HG02763 (cell line): ENCODE measurements at regions not wholly inside any gene's neighbourhood (a gene's known extent, or its start where the extent isn't known, plus 50 kb on each side); places are given as distances from the start of the nearest gene placed in this dataset.

Source experiments
- ATAC-seq: cut with Tn5 transposase; IDR thresholded peaks from one replicate; pipeline ENCODE4 v1.9.1; 2021; ENCODE audit warnings: mild to moderate bottlenecking, moderate library complexity; ENCODE audit not compliant: unreplicated experiment

DNA sequence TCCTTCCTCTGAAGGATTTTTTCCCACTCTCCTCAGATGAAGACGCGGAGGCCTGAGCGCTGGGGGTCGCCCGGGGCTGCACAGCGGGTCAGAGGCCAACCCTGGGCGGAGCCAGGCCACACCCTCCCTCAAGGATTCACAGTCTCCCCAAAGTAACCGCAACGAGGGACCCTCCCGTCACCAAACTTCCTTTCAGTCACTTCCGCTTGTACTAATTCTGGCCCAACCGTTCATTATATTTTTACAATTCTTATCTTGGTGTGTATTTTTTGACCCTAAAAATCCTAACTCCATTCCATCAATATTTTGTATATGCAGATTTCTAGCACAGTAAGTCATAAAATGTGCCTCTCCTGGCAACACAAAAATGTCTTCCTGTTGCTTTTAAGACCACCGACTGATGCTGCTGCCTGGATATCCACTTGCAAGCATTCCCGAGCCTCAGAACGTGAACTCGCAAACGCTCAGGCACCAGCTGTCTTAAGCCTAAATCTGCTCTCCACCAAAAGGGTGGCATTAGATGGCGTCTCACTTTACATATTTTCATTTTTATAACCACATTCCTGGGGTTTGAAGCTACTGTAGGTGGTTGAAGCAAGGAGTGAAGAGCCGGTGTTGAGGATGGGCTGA is 128.0 kb downstream of the DLL1 start:
- no peak for ATAC-seq

DNA sequence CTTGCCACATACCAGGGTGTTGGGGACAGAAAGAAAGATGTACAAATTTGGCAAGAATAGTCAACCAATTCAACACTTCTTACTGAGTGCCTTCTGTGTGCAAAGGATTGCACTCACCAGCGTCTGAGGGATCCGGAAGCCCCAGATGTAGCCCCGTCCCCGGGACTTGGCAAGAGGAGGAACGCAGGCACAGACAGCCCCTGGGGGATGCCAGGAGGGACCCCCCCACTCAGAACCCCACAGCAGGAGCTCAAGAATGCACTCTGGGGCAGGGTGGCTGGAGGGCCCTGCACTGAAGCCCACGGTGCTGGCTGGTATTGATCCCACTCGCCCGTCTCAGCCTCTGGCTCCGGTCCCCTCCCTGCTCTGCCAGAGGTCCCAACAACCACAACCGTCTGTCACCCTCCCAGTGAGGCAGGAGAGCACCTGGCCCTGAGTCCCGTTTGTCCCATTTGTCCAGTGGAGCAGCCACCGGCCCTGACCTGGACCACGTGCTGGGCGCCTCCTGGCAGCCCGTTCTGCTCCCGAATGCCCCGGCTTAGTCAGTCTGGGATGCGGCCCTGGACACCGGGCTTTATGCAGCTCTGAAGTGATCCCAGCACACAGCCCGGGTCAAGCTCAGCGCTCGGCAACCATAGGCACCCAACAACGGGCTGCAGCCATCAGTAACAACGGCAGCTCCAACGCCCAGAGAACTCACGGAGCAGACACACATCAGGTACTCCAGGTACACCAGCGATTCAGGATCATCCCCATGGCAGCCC is 128.7 kb downstream of the DLL1 start:
- no peak for ATAC-seq

DNA sequence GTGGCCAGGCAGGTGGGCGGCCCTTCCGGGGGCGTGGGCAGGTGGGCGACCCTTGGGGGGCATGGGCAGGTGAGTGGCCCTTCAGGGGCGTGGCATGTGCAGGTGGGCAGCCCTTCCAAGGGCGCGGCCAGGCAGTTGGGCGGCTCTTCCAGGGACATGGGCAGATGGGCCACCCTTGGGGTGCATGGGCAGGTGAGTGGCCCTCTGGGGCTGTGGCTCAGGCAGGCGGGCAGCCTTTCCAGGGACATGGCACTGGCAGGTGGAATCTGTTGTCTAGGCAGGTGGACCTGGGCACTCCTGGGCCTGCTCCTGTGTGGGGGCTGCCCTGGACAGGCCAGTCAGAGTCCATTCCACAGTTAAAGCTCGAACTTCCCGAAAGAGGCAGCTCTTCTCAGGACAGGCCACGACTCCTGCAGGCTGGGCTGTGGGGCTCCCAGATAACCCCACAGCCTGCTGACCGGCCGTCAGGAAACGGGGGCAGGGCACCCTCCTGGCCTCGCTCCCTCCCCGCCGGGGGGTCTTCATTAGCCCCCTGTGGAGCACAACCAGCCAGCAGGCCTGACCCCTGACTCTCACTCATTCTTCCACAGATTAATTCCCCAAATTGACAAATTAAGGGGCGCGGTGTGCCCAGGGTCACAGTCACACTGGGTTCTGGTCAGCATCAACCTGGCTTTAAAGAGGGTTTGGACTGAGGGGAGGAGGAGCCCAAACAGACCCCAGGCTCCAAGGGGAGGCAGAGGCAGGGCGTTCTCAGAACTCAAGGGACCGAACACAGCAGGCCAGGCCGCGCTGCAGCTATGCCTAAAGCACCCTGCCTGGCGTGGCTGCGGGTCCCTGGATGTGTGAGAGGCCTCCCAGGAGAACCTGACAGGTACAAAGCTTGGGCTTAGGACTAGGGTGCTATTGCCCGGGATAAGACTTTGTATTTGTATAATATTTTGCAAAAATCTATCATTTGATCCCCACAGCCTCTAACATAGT is 130.0 kb downstream of the DLL1 start:
- no peak for ATAC-seq

DNA sequence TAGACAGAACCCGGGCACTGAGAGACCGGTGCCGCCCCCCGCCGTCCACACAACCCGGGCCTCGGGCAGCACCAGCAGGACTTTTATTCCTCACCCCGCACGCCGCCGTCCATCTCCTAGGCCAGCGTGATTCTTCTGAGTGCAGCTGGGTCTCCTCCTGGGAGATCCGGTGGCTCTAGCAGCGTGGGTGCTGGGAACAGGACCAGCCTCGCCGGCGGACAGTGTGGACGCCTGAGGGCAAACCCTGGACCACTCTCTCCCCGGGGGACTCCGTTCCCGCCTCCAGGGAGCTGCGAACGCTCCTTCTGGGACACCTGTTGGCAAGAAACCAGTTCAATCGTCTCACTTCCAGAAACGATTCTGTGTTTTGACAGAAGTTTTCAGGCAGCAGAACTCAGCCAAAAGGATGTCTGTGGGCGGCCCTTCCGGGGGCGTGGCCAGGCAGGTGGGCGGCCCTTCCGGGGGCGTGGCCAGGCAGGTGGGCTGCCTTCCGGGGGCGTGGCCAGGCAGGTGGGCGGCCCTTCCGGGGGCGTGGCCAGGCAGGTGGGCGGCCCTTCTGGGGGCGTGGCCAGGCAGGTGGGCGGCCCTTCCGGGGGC is 130.7 kb downstream of the DLL1 start:
- no peak for ATAC-seq

DNA sequence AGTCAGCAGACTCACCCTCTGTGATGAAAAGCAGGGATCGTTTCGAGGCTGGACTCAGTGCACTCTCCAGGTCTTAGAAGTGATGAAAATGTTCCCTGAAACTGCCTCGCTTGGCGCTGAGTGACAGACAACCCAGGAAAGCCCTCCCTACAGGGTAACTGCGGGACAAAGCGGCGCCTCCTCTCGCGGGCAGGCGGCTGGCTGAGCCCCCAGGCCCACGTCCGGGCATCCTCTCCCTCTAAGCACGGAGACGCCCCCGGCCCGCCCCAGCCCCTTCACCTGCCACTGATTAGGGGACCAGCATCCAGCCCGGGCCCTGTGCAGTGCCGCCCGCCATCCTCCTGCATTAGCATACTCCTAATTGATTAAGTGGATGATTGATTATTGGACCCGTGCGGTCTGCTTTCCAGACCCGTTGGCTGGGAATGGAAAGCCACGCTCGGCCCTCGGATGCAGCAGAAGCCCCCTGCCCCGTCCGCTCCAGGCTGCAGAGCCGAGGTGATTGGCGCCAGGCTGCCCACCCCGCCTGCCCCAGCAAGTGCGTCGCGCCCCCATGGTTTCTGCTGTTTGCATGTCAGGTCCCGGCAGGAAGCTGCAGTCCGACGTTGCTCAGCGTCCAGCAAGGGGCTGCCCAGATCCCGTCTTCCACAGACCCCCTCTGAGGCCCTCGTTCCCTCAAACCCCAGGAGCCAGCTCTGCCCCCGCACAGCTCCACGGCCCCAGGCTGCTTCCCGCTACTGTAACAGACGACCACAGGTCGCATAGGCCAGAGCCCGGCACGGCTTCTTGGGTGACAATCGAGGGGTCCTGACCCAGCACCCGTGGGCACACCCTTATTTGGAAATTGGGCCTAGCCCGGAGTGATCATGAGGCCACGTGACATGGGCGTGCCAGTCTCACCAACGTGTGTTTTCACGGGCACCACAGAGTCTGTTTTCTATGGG is 131.6 kb downstream of the DLL1 start:
- no peak for ATAC-seq

DNA sequence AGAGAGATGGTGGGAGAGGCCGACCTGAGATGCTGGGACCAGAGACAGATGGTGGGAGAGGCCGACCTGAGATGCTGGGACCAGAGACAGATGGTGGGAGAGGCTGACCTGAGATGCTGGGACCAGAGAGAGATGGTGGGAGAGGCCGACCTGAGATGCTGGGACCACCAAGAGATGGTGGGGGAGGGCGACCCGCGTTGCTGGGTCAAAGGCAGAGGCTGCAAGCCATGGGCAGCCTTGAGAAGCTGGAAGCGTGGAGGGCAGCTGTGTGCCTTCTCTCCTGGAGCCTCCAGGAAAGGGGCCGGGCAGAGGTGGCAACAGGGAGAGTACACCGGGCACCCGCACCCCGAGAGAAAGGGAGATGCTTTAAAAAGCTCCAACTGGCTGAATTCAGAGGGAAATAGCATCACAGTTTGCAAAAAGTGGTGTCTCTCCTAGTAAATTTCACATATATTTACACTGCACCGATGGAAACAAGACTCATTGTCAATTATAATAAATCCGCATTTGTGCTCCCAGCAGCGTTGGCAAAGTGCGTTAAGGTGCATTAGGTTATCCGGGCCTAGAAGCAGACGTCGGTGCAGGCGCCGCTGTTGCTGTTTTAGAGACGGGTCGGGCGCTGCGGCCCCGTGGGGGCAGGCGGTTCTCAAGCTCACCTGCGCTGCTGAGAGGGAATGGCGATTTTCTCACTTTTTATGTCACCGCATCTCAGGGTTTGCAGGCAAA is 132.4 kb downstream of the DLL1 start:
- ATAC-seq = no peak

DNA sequence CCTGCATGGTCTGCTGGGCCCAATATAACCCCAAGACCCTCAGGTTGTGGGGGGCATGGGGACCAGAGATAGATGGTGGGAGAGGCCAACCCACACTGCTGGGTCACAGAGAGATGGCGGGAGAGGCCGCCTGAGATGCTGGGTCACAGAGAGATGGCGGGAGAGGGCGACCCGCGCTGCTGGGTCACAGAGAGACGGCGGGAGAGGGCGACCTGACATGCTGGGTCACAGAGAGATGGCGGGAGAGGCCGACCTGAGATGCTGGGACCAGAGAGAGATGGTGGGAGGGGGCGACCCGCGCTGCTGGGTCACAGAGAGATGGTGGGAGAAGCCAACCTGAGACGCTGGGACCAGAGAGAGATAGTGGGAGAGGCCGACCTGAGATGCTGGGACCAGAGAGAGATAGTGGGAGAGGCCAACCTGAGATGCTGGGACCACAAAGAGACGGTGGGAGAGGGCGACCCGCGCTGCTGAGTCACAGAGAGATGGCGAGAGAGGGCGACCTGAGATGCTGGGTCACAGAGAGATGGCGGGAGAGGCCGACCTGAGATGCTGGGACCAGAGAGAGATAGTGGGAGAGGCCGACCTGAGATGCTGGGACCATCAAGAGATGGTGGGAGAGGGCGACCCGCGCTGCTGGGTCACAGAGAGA is 133.2 kb downstream of the DLL1 start:
- no peak for ATAC-seq

DNA sequence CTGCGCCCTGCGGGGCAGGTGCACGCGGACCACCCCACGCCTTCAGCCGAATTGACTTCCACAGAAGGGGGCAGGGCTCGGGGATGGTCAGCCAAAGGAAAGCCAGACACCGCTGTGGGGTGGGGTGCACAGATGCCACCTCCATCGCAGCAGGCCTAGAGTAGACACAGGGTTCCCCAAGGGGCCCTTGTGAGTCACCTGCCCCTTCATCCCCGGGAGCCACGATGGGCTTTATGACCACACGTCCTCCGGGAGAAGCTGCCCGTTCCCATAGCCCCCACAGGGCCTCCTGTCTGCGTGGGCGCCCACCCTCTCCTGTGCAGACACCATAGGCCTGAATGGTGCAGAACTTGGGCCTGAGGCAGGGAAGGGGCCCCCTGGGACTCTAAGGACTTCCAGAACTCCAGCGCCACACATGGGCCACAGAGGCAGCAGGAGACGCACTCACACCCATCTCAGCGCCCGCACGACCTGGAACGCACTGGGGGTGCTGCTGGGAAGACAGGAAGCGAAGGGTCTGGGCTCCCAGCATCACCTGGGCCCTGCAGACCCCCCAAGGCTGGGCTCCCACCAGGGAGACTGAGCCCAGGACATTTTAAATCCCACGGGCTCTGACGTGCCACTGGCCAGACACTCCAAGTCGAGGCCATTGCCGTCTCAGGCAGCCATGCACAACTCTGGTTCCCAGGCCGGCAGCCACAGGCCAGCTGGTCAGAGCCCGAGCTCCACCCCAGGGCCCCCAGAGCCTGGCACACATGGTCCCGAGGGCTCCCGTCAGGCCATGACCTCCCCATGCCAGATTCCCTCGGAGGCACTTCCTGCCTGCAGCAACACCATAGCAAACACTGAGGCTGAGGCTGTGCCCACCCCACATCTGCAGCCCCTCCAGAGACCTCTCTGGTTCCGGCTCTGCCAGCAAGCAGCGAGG is 134.2 kb downstream of the DLL1 start:
- no peak for ATAC-seq

DNA sequence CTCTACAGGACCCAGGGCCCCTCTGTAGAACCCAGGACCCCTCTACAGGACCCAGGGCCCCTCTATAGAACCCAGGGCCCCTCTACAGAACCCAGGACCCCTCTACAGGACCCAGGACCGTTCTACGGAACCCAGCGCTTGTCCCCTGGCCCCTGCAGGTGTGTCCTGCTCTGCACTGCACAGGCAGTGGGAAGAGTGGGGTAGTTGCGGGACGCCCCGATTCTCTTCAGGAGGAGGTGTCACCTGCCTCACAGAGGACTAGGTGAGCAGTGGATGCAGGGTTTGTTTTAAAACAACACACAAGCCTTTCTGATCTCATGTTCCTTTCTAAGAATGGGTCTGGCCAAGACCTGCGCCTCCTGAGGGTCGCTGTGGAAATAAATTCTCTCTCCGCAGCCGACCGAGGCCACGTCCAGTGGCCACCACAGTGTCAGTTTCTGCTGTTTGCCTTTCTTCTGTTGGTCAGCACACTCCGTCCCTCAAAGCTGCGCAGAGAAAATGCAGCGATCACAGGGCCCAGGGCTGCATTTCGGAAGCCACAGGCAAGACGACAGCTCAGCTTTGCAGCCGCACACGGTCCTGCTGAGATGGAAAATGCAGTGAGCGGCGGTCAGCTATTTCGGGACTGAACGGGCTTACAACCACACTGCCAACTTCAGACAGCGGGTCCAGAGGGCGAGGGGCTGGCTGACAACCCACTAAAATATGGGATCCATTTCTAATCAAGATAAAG is 135.2 kb downstream of the DLL1 start:
- no peak for ATAC-seq

DNA sequence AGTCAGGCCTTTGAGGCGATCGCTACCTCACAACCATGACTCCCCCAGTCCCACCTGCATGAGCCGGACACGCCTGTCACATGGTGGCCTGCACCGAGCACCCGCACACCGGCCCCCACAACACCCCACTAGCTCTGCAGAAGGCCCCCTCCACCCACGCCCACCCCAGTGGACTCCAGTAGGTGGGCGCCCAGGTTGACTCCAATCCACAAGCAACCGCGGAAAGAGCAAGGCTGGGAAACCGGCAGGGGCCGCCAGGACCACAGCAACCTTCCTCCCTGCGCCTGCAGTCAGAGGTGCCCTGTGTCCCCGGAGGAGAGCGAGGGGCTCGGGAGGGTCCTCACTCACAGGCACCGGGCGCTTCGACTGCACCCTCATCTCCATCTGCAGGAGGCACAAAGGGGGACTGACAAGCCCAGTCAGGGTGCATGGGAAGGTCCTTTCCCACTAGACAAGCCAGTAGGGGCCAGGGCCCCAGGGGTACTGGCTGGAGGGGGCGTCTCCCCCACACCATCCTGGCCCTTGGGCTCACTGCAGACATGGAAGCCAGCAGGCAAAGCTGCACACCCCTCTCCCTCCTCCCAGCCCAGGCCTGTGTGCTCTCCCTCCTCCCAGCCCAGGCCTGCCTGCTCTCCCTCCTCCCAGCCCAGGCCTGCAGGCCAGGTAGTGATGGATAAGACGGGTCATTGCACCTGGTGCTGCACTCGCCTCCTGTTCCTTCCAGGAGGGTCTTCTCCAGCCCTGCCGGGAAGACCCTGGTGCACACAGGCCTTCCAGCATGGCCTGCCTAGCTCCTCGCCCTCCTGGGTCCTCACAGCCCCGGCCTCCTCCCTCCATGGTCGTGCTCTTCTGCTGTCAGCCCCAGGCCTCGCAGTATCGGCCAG is 137.2 kb downstream of the DLL1 start:
- no peak for ATAC-seq

DNA sequence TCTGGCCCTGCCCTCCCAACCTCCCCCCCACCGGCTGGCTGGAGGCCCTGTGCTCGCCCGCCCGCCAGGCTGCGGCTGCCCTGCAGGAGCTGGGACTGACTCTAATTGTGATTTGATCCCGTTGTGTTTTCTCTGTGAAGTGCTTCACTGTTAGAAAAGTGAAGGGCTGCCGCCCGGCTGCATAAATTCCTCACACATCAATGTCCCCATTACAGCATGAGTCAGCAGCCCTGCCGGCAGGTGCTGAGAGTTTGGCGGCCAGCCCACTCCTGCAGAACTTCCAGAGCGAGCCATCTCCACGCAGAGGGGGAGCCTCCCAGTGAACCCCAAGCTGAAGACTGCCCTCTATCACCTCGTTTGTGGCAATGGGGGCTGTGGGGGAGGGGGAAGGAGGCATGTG is 137.9 kb downstream of the DLL1 start:
- no peak for ATAC-seq

DNA sequence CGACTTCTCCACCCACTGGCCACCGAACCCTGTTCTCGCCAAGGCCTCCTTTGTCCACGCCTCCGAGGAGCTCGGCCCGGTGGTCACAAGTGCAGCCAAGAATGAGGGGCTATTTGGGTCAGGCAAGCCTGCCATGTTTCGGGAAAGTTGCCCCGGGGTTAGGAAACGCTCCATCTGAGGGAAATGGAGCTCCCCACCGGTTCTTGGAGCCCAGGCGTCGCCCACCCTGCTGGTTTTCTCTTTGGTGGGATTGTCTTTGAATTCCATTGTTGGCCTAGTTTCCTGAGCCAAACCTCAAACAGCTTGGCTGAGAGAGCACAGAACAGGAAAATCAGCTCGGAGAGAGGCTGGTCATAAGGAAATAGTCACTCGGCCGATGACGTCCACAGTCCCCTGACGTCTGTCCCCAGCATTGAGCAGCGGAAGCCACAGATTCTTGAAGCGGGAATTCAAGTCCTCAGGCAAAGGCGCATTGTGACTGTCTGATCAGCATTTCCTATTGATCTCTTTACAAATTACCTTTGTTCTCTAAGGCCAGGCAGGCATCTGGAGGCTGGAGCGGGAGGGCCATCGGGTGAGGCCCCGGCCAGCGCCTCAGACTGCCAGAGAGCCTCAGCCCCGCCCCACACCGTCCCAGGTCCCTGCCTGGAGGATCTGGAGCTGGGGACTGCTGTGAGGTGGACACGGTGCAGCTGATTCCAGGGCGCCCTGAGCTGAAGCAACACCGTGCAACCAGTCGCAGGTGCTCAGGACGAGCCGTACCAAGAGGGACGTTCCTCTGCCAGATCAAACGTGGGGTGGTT is 138.6 kb downstream of the DLL1 start:
- ATAC-seq = no peak

DNA sequence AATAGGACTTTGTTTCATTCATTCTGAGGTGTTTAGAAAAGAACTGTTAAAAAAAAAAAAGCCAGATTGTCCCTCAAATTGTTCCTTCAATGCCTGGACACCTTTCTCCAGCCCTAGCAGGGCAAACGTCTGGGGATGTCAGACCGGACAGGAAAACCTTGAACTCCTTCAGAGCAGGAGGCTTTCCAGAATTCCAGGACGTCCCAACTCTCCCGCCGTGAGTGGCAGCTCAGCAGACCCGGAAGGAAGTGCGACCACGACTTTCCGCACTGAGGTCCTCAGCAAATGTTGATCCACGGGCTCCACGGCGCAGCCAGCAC is 139.1 kb downstream of the DLL1 start:
- no peak for ATAC-seq

DNA sequence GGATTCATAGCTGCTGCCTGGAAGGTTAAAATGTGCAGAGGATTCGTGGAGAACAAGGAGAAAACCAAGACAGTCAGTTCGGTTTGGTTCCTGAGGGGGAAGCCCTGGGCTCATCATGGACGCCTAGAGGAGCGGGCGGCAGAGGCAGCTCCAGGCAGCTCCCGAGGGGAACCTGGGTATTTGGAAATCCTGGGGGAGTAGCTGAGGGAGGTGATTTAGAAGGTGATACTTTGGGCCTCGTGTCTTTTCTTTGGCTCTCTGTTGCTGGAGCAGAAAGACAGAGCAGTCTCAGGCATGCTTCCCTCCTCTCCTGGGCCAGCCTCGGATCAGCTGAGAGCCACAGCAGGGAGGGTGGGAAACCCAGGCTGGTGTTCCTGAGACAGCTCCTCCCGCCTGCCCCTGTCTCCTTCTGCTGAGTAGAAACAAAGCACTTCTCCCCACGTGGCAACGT is 139.5 kb downstream of the DLL1 start:
- no peak for ATAC-seq

DNA sequence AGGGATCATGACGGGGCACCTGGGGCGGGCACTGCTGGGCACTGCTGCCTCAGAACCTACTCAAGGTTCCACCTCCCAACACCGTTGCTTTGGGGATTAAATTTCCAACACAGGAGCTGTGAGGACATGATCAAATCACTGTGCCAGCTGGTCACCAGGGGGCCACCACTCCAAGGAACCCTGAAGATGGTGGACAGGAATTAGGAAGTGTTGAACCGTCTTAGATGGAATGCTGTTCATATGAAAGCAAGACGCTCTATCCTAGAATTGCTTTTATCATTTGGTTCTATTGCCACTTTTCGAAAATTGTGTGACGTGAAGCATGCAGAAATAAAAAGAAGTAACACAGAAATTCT is 140.3 kb downstream of the DLL1 start:
- ATAC-seq = no peak
